HG03135 (cell line): ENCODE measurements at regions not wholly inside any gene's neighbourhood (a gene's known extent, or its start where the extent isn't known, plus 50 kb on each side); places are given as distances from the start of the nearest gene placed in this dataset.

Experiments used
- ATAC-seq: cut with Tn5 transposase; IDR thresholded peaks from one replicate; pipeline ENCODE4 v1.9.1; 2021; ENCODE audit warnings: mild to moderate bottlenecking, moderate library complexity; ENCODE audit not compliant: unreplicated experiment

DNA sequence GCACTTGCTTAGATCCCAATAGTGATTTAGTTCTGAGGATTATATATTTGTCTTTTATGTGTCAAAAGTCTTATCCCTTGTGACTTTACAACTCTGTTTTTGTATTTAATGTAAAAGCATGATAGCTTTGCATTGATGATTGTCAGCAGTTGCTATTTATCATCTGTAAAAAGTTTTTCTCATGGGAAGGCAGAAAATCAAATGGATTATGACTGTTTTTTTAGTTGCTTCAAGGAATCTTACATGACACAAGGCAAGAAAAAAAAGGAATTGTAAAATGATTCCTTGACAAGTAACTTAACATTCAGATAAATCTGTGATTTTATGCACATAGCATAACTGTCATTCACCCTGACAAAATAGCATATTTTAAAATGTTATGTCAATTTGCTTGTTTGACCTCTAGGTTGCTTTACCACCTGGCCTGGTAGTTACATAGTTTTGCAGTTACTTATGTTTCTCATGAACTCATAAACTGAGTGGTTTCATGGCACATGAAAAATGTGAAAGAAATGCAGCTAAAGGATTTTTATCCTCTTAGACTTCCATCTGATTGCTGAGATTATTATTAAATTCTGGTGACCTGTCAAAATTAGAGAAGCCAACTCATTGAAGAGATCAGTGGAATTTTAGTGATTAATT, 622.6 kb downstream of the ADGRL2 start:
- no peak for ATAC-seq

DNA sequence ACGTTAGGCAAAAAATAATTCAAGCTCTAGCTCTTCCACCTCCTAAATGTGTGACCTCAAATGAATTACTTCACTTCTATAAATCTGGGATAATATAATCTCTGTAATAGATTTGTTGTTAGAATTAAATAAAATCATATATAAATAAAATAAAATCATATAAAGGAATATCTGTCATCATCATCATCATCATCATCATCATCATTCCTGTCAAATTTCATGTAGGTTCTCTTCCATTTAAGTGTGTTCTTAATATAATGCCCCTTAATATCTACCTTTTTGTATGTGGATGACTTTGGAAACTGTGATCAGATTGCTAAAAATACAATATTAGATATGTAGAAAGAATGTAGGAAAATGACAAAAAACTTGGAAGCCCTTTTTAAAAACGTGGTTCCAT, 621.0 kb downstream of the ADGRL2 start:
- ATAC-seq: no peak

- ATAC-seq: no peak
Measured at GRCh38 chr1:82420584-82420983, 619.9 kb downstream of the ADGRL2 start.

- ATAC-seq: no peak
Measured at GRCh38 chr1:82411605-82412004, 610.9 kb downstream of the ADGRL2 start.

- ATAC-seq: no peak
Measured at GRCh38 chr1:82405333-82405732, 604.6 kb downstream of the ADGRL2 start.

GRCh38 chr1:82401116-82401515, 600.4 kb downstream of the ADGRL2 start:
- no peak for ATAC-seq

DNA sequence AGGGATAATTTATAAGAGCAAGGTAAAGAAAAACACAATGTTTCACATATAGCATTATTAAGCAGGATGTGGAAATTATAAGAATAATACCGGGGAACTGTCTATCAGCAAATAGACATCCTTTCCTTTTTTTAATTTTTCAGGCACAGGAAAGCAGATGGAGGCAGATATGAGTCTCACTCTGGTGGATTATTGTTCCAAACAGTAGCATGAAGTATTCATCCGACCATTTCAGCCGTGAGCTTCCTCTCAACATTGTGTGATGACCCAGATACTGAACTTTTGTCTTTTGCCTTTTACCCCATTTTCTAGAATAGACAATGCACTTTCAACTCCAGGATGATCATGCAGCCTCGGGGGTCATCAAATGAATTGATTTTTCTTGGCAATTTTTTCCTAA, 599.8 kb downstream of the ADGRL2 start:
- ATAC-seq: no peak

- no peak for ATAC-seq
Measured at GRCh38 chr1:82399093-82399492, 598.4 kb downstream of the ADGRL2 start.

- ATAC-seq: no peak
Measured at GRCh38 chr1:82398357-82398756, 597.6 kb downstream of the ADGRL2 start.

DNA sequence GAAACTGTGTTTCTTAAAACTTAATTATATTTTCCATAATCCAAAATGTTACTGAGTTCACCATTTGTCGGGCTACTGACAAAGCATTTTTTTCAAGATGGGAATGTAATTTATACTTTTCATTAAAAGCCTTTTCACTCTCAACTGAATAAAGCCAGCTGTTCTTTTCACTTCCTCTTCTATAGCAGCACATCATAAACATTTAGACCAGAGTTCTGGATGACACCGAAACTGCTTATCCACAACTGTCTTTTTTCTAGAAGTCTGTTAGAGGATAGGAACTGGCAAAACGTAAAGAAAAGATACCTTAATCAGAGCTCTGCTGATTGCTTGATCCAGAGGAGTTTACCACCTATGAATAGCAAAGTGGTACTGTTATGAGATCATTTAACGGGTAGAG, 594.7 kb downstream of the ADGRL2 start:
- no peak for ATAC-seq

DNA sequence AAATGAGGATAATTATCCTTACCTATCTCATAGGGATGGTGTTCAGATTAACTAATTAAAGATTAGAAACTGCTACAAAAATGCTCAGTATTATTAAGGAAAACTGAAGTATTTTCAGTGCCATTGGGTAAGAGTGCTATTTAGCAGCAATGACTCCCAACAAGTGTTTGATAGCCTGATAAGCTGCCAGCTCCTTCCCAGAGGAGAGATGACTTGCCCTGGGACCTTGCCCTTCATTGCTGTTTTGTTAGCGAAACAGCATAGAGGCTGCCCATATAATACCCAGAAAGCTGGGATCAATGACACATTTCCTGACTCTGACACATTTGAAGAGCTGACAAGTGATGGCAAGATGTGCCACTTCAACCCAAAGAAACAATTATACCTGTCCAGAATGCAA, 592.2 kb downstream of the ADGRL2 start:
- no peak for ATAC-seq

DNA sequence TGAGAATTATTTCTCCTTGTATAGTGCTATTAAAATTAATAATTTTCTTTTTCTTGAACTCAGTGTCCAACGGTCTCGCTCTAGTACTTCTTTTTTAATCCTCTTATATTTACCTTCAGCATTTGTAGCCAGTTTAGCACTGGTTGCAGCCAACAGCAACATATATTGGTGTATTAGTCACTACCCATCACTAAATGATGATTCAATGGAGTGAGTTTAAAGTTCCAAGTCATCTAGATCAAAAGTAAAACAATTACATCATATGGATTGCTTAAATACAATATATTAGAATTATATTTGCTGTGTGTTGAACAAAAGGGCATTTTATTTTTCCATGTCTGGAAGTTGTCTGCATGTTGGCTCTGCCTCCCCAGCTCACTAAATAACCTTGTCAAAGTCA, 591.8 kb downstream of the ADGRL2 start:
- ATAC-seq: no peak

- no peak for ATAC-seq
Measured at GRCh38 chr1:82391712-82392111, 591.0 kb downstream of the ADGRL2 start.

DNA sequence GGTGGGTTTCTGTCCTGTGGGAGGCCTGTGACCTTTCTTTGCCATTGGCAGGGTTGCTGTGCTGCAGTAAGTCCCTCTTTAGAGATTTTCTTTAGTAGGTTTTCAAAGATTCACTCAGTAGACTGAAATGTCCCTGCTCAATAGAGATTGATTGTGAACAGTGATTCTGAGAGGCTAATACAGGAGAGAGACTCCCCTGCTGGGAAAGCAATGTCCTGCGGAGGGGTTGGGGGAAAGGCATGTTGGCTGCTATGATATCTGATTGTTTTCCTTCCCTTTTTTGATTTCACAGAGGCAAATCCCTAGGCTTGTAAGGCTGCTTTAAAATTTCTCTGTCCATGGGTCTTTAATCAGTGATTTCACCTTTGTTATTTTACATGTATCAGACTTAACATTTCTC, 589.9 kb downstream of the ADGRL2 start:
- ATAC-seq: no peak

DNA sequence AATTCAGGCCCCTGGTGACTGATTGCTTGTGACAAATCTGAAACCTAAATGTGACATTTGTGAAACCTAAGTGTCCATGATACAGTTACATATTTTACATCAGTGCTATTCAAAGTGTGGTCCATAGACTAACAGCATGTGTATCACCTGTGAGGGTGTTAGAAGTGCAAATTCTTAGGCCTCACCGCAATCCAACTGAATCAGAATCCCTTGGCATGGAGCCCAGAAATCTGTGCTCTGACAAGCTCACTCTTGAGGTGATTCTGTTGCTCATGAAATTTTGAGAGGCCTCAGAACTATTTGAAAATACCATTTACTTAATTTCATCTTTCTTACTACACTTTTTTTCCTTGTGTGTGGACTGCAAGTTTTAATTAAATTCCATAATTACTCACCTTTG, 587.9 kb downstream of the ADGRL2 start:
- ATAC-seq: no peak

DNA sequence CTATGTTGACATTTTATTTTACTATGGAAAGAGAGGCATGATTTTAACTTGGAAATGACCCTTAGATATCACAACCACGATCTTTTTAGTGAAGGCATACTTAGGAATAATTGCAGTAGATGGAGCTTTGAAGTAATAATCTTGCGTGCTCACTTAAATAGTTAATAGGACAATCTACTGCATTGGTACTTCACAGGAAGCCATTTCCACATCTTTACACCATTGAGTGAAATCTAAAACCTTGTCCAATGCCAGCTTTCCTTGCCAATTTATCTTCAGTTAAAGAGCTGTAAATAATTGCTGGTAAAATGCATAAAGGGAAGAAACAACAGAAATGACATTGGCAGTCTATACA, 586.3 kb downstream of the ADGRL2 start:
- no peak for ATAC-seq

GRCh38 chr1:82386365-82387011, 585.8 kb downstream of the ADGRL2 start:
- ATAC-seq: no peak

GRCh38 chr1:82384776-82385175, 584.0 kb downstream of the ADGRL2 start:
- no peak for ATAC-seq

DNA sequence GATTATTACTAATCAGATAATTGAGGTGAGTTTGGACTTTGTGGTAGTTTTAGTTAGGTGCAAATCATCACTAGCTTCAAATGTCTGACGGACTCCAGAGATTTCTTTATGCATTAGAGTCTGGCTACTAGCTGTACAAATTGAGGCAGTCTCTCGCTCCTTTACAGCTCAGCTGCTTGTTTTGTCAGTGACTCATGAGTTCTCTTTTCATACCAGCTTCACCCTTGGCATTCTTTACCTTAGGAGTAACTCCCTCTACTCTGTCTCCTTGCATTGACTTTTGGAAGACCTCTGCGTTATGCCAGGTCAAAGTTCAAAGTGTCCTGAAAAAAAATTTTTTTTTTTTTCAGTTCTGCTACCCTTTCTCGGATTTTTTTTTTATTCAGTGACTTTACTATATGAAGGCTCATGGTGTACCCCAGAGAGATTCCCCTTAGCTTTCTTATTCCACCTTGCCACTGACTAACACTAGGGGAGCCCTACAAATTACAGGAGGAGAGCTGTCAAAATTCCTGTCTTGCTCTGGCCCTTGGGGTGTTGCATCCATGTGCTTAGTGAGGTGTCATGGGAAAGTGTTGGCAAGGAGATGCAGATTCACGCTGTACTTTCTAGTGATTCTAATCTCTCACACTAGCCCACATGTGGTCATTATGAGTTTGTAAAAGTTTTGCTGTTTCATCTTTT, 576.6 kb downstream of the ADGRL2 start:
- no peak for ATAC-seq

DNA sequence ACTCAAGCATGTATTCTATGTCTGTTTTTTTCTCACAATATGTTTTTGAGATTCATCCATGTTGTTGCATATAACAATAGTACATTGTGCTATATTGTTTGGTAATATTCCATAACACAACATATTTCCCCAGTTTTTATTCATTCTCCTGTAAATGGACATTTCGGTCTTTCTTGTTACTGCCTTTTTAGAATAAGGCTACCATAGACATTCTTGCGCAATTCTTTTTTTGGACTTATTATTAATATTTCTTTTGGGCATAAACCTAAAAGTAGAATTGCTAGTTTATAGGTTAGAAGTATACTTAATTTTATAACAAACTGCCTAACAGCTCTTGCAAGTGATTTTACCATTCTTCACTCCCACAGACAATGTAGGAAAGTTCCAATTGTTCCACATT, 573.0 kb downstream of the ADGRL2 start:
- no peak for ATAC-seq

- no peak for ATAC-seq
Measured at GRCh38 chr1:82371844-82372498, 571.2 kb downstream of the ADGRL2 start.

GRCh38 chr1:82367456-82367855, 566.7 kb downstream of the ADGRL2 start:
- ATAC-seq: no peak
